ENCODE measurements at regions not wholly inside any gene's neighbourhood (a gene's known extent, or its start where the extent isn't known, plus 50 kb on each side); places are given as distances from the start of the nearest gene placed in this dataset.

DNA sequence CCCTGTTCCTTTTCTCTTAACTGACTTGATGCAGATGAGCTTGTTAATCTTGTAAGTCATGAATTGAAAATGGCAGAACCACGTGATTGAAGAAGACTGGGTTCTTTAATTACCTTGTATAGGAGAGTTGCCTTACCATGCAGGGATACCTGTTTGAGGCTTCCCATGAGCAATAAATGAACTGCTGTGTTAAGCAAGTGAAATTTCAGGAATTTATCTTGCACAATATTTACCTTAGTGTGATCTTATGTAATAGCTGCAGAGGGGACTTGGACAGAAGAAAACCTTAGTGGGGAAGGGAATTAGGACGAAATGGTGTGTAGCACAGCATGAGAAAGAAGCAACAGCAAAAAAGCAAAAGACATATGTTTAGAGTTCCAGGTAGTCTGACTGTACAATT is 384.0 kb upstream of the TMEFF2 start:
- no peaks in the 10 kb centered on the region for H3K9me3 ChIP-seq
- no peak overlapping the region for H3K27ac ChIP-seq
- no peaks in the 10 kb centered on the region for H3K36me3 ChIP-seq
- no peaks in the 10 kb centered on the region for H3K4me1 ChIP-seq
- H3K4me3 ChIP-seq: no peak overlapping the region
- WGBS, 5 donors: 62 to 73% (median 68%) methylated on average over 2 of the region's 2 CpGs
- H3K27me3 ChIP-seq: no peaks in the 10 kb centered on the region
- DNase-seq: no peak
- TF ChIP-seq POLR2A (IDR thresholded peaks at IDR 0.05): no peak
- TF ChIP-seq EP300 (IDR thresholded peaks at IDR 0.05): no peak
- TF ChIP-seq CTCF (IDR thresholded peaks at IDR 0.05): no peak
- no peak for TF ChIP-seq POLR2AphosphoS5 (IDR thresholded peaks at IDR 0.05)
- intact Hi-C loops (cut with DNase I; ENCODE audit: low total_unique reads): no loop called here

- H3K4me3 ChIP-seq: no peak overlapping the region
- no peaks in the 10 kb centered on the region for H3K27me3 ChIP-seq
- TF ChIP-seq POLR2A (IDR thresholded peaks at IDR 0.05): no peak
- TF ChIP-seq EP300 (IDR thresholded peaks at IDR 0.05): no peak
- TF ChIP-seq POLR2AphosphoS5 (IDR thresholded peaks at IDR 0.05): no peak
- TF ChIP-seq CTCF (IDR thresholded peaks at IDR 0.05): no peak
- no peaks in the 10 kb centered on the region for H3K9me3 ChIP-seq
- no peaks in the 10 kb centered on the region for H3K4me1 ChIP-seq
- intact Hi-C loops (cut with DNase I; ENCODE audit: low total_unique reads): no loop called here
- no peaks in the 10 kb centered on the region for H3K36me3 ChIP-seq
- DNase-seq: no peak
- no peak overlapping the region for H3K27ac ChIP-seq
Observed at GRCh38 chr2:192577706-192578105, 383.0 kb upstream of the TMEFF2 start.

DNA sequence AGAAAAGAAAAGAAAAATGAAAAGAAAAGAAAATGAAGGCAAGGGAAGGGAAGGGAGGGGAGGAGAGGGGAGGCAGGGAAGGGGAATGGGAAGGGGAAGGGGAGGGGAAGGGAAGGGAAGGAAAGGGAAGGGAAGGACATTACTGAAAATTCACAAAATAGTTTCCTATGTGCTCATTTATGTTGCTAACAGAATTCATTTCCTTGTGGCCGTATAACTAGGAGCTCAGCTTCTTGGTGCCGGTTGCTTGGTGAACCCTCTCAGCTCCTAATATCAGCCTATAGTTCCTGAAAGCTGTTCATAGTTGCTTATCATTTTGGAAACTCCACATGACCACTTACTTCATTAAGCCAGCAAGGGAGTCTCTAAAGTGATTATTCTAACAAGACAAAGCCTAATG is 379.8 kb upstream of the TMEFF2 start:
- intact Hi-C loops (cut with DNase I; ENCODE audit: low total_unique reads): no loop called here
- TF ChIP-seq EP300 (IDR thresholded peaks at IDR 0.05): no peak
- TF ChIP-seq POLR2AphosphoS5 (IDR thresholded peaks at IDR 0.05): no peak
- TF ChIP-seq CTCF (IDR thresholded peaks at IDR 0.05): no peak
- no peak for TF ChIP-seq POLR2A (IDR thresholded peaks at IDR 0.05)
- H3K27me3 ChIP-seq: no peaks in the 10 kb centered on the region
- H3K36me3 ChIP-seq: no peaks in the 10 kb centered on the region
- DNase-seq: no peak
- no peaks in the 10 kb centered on the region for H3K4me1 ChIP-seq
- H3K27ac ChIP-seq: no peak overlapping the region
- no peaks in the 10 kb centered on the region for H3K9me3 ChIP-seq
- WGBS, 5 donors: 87 to 93% (median 92%) methylated on average over 2 of the region's 2 CpGs
- H3K4me3 ChIP-seq: no peak overlapping the region

DNA sequence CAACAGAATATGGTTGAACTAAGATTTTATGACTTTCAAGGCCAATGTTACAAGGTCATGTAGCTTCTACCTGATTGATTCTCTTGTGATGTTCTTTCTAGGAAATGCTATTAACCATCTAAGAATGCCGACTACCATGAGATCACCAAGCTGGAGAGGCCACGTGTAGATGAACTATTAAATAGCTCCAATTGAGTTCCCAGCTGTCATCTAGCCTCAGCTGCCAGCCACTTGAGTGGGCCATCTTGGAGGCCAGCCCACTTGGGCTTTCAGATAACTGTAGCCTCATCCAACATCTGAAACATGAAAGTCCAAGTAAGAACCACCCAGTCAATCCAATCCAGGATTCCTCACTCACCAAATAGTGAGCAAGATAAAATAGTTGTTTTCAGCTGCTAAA is 376.9 kb upstream of the TMEFF2 start:
- TF ChIP-seq POLR2AphosphoS5 (IDR thresholded peaks at IDR 0.05) (no peak), EP300 (IDR thresholded peaks at IDR 0.05) (no peak)
- no peak for DNase-seq
- H3K4me3 ChIP-seq: no peak overlapping the region
- intact Hi-C loops (cut with DNase I; ENCODE audit: low total_unique reads): no loop called here
- 65 to 86% (median 77%) methylated on average over 2 of the region's 2 CpGs for WGBS, 5 donors
- H3K4me1 ChIP-seq: no peaks in the 10 kb centered on the region
- no peaks in the 10 kb centered on the region for H3K9me3 ChIP-seq
- H3K36me3 ChIP-seq: no peaks in the 10 kb centered on the region
- H3K27me3 ChIP-seq: no peaks in the 10 kb centered on the region
- H3K27ac ChIP-seq: no peak overlapping the region

DNA sequence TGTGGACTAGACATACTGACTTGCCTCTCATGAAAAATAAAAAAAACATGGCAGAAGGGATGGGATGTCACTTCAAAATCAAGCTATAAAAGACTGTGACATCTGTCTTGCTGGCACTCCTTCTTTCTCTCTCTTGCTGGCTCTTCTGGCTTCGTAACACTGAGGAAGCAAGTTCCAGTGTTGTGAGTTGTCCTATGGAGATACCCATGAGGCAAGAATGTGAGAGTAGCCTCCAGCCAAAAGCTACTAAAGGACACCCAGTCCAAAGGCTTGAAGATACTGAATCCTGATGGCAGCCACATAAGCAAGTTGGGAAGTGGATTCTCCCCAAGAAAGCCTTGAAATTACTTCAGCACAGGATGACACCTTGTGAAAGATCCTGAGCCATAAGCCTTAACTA is 376.1 kb upstream of the TMEFF2 start:
- intact Hi-C loops (cut with DNase I; ENCODE audit: low total_unique reads): no loop called here

More for the DNA sequence above, 376.1 kb upstream of the TMEFF2 start:
- no peak for DNase-seq
- WGBS, 5 donors: 79 to 94% (median 90%) methylated on average over 1 of the region's 1 CpG
- Histone ChIP-seq H3K27me3 (no peaks in the 10 kb centered on the region), H3K4me1 (no peaks in the 10 kb centered on the region), H3K4me3 (no peak overlapping the region), H3K27ac (no peak overlapping the region), H3K9me3 (no peaks in the 10 kb centered on the region), H3K36me3 (no peaks in the 10 kb centered on the region)
- TF ChIP-seq POLR2A (IDR thresholded peaks at IDR 0.05) (no peak), EP300 (IDR thresholded peaks at IDR 0.05) (no peak), POLR2AphosphoS5 (IDR thresholded peaks at IDR 0.05) (no peak), CTCF (IDR thresholded peaks at IDR 0.05) (no peak)

All from stomach (tissue), 8 donors.